GM19239 (cell line): ENCODE measurements at regions not wholly inside any gene's neighbourhood (a gene's known extent, or its start where the extent isn't known, plus 50 kb on each side); places are given as distances from the start of the nearest gene placed in this dataset.

Experiments
- DNase-seq: peaks from one replicate; pipeline ENCODE4 v3.0.0; 2011; ENCODE audit warnings: low spot score; ENCODE audit not compliant: insufficient read length
- FAIRE-seq: peaks from 2 replicates; lab custom pipeline; 2011; peaks lifted over from hg19 to GRCh38; lab: Jason Lieb, UNC

DNA sequence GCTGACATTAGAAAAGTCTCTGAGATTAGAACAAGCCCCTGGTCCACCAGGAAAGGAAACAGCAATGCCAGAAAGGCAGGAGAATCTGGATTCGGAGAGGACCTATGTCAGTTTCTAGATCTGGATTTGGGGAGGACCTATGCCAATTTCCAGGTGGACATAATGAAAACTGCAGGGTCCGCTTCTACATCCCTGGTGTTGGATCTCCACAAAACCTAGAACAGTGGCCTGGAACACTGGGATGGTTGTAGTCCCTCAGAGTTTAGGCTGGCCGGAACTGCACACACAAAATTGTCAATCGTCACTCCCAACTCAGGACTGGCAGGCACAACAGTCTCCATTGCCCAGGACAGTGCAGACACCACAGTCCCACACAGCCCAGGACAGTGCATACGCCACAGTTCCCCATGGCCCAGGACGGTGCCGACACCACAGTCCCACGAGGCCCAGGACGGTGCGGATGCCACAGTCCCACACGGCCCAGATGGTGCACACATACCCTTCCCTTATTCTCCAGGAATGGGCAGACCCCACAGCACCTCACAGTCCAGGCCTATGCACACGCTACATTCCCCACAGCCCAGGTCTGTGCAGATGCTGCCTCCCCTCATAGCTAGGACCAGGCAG, 341.7 kb downstream of the UQCRFS1 start:
- DNase-seq: no peak
- no peak for FAIRE-seq

DNA sequence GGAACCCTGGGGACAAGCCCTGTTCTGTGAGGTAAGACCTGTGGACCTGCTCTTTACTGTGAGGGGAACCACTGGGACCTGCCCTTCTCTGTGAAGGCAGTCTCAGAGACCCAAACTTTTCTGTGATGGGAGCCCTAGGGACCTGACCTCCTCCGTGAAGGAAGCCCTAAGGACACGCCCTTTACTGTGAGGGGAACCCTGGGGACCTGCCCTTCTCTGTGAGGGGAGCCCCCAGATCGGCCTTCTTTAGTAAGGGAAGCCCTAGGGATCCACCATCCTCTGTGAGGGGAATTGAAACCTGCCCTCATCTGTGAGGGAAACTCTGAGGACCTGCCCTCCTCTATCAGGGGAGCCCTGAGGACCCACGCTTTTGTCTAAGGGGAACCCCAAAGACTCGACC, 343.5 kb downstream of the UQCRFS1 start:
- no peak for DNase-seq
- FAIRE-seq: no peak

DNA sequence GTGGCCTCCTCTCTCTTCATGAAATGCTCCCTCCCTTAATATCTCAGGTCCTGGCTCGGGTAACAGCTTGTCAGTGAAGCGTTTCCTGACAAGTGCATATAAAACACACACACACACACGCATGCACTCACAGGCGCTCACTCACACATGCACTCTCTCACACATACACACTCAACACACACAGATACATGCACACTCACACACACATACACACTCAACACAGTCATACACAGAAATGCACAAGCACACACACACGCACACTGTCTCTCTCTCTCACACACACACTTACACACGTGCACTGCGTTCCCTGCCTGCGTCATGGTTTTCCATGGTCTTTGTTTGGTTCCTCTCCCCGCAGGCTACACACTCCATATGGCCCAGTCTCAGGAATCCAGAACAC, 344.1 kb downstream of the UQCRFS1 start:
- no peak for FAIRE-seq
- no peak for DNase-seq

DNA sequence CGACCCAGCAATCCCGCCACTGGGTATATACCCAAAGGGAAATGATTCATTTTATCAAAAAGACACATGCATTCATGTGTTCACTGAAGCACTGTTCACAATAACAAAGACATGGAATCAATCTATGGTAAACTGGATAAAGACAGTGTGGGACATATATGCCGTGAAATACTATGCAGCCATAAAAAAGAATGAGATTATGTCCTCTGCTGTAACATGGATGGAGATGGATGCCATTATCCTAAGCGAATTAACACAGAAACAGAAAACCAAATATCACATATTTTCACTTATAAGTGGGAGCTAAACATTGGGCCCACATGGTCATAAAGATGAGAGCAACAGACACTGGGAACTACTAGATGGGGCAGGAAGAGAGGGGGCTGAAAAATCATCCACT, 345.0 kb downstream of the UQCRFS1 start:
- FAIRE-seq: no peak
- no peak for DNase-seq

DNA sequence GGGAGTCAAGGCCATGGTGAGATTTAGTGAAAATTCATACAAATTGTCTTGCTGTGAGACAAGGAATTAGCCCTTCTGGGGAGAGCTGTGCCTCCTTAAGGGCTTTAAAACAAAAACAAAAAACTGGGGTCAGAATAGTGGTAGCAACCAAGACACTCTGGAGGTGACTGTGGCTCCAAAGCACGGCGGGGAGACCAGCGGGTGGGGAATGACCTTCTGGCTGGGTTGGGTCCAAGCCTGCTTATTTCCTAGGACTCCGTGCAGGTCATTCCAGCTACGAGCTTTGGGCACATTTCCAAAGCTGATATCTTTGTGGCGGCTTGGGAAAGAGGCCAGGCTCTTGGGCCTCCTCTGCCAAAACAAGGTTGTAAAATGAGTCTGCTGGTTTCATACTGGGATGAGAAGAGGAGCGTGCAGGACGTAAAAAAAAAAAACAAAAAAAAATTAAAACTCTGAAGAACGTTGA, 348.3 kb downstream of the UQCRFS1 start:
- no peak for DNase-seq

DNA sequence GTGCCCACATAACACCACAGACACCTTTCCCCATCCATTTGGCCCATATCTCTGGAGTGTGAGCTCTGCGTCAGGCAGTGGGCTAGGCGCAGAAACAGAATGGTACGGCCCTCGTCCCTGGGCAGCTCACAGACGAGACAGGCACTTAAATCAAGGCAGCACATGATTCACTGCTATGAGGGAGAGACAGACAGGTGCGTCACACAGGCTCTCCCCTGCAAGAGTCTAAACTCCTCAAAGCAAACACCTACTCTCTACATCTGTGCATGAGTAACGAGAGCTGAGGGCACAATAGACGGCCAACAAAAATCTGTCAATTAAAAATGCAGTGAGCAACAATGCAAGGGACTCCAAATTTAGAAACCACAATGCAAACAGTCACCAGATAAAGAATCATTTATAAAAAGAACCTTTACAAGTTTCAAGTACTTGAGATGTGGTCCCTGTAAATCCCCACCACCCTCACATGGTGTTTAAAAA, 348.9 kb downstream of the UQCRFS1 start:
- no peak for DNase-seq
- no peak for FAIRE-seq

More for the DNA sequence above, 348.3 kb downstream of the UQCRFS1 start:
- FAIRE-seq: no peak

DNA sequence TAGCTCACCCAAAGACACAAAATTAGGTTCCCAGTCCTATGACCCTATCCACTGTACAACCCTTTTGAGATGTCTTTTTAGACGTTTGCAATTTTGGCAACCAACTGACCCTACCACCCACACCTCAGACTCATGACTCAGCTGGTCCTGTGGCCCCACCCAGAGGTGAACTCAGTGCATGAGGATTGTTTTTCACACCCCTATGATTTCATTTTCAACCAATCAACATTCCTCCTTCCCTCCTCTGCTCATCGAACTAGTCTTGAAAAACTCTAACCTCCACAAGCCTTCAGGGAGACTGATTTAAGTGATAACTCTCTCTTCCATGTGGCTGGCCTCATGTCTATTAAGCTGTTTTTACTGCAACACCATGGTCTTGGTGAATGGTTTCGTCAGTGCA, 350.7 kb downstream of the UQCRFS1 start:
- no peak for DNase-seq
- no peak for FAIRE-seq

DNA sequence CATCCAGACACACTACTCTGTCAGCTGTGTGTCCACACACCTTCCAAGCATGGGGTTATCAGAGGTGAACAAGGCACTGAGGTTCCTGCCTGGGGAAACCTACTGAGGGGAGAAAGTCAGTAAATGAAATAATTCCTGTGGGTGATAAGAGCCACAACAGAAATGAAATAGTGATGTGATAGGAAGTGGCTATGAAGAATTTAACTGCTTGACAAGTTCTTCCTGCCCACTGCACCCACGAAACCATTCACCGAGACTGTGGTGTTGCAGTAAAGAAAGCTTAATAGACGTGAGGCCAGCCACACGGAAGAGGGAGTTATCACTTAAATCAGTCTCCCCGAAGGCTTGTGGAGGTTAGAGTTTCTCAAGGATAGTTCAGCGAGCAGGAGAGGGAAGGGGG, 353.1 kb downstream of the UQCRFS1 start:
- FAIRE-seq: no peak

DNA sequence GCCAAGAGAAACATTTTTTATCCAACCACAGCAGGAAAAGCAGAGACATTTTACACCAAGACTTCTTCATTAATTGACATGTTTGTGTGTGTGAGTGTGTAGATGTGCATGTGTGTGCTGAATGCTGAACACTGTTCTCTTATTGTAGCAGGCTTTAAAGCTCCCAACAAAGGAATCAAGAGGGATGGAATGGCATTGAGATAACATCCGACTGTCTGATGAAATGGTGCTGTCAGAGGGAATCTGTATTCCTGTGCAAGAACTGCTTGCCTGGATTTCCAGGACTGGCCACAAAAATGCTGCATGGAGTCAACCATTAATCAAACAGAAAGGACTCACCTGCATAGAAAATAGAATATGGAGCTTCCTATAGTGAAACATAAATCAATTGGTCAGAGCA, 354.0 kb downstream of the UQCRFS1 start:
- FAIRE-seq: no peak
- DNase-seq: no peak

More for the DNA sequence above, 353.1 kb downstream of the UQCRFS1 start:
- DNase-seq: no peak

DNA sequence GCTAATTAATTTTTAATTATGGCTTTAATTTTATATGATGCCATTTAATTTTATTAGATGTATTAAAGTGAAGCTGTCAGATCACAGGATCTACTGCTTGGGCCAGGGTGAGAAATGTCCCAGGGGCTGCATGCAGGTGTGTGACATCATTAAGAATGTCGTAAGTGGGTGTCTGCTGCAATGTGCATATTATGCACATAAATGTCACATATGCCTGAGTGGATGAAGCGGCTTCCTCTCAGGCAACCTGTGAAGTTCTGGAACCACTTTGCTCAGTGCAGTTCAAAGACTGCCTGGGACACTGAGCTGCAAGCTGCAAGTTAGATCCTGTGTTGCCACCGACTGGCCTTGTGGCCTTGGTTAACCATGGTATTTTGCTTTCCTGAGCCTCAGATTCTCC, 355.0 kb downstream of the UQCRFS1 start:
- DNase-seq (no peak), FAIRE-seq (no peak)

DNA sequence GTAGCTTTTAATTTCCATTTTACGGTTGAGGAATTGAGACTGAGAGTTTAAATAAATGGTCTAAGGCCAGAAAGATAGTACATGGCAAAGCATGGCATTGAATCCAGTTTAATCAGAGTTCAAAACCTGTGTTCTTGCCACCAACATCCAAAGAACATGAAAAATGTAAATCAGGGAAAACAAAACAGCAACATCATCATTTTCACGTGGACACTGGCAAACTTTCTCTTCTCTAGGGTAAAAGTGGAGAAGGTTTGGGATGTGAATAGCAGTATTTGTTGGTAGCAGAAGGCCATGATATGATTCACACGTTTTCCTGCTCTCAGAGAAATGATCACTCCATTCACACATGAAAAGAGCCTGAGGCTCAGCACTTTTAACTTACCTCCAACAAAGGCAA, 357.7 kb downstream of the UQCRFS1 start:
- DNase-seq: no peak
- no peak for FAIRE-seq

DNA sequence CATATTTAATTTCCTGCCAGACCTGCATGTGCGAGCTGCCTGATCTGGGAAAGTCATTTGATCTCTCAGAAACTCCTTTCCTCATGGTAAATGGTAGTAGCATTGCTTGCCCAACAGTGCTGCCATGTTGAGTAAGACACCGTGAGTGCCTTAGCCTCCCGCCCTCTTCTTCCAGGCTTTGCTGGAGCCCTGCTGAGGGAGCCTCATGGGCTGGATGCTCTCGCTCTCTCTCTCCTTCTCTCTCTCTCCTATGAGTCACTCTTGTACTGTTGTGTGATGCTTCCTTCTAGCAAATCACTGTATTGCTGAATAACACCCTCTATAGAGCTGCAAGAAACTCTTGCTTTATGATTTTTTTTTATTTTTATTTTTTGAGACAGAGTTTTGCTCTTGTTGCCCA, 365.5 kb downstream of the UQCRFS1 start:
- no peak for FAIRE-seq
- DNase-seq: no peak

DNA sequence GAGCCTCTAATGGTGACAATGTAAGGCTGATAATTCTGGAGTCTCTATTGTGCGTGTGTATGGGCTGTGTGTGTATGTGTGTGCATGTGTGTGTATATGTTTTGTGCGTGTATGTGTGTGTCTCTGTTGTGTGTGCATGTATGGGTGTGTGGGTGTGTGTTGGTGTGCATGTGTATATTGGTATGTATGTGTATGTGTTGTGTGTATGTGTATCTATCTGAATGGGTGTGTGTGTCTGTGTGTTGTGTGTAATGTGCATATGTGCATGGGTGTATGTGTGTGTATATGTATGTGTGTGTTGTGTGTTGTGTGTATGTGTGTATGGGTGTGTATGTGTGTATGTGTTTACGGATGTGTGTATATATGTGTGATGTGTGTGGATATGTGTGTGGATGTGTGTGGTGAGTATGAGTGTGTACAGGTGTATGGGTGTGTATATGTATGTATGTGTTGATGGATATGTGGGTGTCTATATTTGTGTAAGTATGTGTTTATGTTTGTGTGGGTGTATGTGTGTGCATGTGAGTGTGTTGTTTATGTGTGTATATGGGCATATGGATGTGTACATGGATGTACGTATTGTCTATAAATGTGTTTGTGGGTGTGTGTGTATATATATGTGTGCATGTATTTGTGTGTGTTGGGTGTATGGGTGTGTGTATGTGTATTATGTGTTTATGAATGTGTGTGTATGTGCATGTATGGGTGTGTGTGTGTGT, 366.7 kb downstream of the UQCRFS1 start:
- no peak for FAIRE-seq

DNA sequence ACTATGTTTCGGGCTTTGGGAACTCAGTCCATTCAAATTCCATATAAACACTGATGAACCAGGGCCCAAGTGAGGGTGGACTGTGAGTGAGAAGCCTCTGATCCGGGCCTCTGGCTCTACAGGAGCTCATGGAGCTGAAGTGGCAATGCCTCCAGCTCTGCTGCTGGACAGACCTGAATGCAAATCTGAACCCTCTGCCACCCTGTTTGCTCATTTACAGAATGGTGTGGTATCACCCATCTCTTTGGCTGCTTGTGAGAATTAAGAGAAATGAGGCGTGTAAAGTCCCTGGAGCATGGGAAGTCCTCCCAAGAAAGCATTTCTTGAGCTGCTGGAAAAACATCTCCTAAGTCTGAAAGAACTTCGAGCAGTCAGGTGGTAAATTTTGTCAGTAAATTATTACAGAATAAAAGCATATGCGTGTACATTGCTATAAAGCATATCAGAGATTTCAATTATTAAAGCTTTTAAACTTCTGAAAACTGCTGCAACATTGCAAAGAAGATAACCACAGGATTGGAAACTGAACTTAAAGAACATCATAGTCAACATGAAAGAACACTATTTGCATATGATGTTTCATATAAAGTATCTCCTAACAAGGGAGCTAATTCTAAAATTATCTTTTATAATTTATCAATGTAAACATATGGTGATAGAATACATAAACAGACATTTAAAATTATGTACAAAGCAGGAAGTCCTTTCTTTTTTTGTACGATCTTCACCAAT, 369.0 kb downstream of the UQCRFS1 start:
- no peak for FAIRE-seq
- no peak for DNase-seq

More for the DNA sequence above, 366.7 kb downstream of the UQCRFS1 start:
- DNase-seq: no peak

DNA sequence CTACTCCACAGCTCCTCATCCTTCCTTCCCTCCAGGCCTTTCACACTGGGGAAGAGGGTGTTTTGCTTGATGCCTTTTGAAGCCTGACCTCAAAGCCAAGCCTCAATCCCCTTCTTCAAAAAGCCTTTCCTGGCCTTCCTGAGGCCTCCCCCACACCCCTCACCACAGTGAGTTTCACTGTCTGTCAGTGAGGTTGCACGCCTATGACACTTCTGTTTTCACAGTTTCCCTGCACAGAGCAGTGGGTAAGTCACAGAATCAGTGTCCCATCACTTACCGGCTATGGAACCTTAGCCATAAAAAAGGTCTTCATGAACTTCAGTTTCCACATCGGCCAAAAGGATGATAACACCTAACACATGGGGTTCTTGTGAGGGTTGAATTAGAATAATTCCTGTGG, 371.4 kb downstream of the UQCRFS1 start:
- DNase-seq (no peak), FAIRE-seq (no peak)

DNA sequence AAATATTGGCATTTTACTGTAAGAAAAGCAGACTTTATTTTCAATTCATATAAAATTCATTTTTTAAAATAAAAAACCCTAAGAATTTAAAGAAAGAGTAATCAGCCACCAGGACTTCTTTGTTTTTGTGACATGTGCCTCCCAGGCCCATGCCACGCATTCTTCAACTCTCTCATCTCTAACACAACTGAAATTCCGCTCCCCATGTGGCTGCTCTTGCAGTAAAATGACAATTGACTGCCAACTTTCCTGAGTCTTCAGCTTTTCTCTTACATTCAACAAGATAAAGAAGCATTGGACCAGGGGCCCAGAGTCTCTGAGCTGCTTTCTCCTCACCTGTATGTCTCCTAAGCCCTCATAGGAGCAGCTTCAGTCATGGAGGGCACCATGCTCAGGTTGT, 372.1 kb downstream of the UQCRFS1 start:
- FAIRE-seq: no peak
- DNase-seq: no peak

DNA sequence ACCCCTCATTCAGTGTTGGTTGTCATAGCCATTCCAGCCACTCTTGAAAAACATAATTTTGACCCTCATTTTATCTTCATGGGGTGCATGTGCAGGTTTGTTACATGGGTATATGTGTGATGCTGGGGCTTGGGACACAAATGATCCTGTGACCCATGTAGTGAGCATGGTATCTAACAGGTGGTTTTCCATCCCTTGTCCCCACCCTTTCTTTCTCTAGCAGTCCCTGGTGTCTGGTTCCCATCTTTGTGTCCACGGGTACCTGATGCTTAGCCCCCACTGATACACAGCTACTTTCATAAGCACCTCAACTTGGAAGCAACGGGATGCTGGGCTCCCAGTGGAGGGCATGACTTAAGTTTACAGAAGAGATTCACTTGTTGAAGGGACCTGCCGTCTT, 373.5 kb downstream of the UQCRFS1 start:
- DNase-seq (no peak), FAIRE-seq (no peak)

DNA sequence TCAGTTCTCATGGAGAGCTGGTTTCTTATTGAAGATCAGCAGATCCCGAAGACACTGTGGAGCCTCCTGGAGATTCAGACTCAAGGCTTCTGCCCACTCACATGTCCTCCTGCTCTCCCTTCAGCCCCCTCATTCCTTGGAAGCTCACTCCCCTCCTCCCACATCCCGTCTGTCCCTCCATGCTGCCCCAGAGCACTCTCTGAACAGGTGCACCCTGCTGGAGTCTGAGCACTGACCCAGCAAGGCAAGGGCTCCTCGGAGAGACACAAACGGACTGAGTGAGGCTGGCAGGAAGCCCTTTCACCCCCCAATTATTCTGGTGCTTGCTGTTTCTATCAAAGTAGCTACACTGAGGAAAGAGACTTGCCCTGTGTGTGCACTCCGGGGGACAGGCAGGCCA, 374.0 kb downstream of the UQCRFS1 start:
- DNase-seq (no peak), FAIRE-seq (no peak)

DNA sequence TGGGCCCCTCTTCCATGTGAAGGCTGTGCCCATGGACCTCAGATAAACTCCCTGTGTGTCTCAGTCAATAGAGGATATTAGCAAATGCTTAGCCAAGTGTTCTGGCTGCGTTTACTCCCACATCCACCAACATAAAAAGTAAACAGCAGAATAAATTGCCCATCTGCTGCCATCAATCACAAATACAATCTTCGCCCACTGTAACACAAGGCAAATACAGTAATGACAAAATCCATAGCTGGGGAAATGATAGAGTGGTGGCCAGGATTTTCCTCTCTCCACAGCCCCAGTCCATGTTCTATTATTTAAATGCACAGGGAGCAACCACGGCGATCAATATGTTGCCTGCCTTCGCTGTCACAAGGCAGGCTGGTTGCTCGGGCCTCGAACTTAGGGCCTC, 376.5 kb downstream of the UQCRFS1 start:
- no peak for FAIRE-seq
- DNase-seq: no peak

DNA sequence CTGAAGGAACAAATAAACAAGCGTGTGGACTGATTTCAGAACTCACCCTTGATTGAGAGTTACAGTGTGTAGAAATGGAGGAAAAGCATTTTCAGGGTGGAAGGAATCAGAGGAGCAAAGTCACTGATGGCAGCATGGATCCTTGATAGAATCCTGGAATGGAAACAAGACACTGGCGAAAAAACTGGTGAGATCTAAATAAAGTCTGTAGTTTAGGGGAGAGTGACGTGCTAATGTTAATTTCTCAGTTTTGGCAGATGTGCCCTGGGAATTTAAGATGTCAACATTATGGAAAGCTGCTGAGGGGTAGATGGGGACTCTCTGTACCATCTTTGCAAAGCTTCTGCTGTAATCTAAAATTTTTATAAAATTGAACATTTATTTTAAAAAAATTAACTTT, 378.0 kb downstream of the UQCRFS1 start:
- DNase-seq: no peak
- no peak for FAIRE-seq

DNA sequence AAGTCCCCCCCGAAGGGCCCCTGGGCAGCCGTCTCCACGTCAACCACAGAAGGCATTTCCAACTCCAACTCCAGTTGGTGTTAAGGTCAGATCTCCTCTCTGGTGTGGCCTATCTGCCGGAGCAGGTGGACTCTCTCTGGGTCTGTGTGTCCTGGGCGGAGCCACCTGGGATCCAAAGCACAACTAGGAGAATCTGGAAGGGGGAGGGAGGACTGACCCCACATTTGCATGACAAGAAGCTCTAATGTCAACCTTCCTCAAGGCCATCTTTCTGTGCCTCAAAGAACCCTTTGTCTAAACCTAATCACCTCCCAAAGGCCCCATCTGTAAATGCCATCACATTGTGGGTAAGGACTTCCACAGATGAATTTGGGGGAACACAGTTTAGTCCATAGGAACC, 381.5 kb downstream of the UQCRFS1 start:
- DNase-seq: no peak
- no peak for FAIRE-seq
